GM10266 (cell line): ENCODE measurements at regions not wholly inside any gene's neighbourhood (a gene's known extent, or its start where the extent isn't known, plus 50 kb on each side); places are given as distances from the start of the nearest gene placed in this dataset.

Experiments
- DNase-seq: peaks from one replicate; pipeline ENCODE4 v3.0.0; 2012; ENCODE audit errors: extremely low spot score
- CTCF ChIP-seq: IDR thresholded peaks from 2 replicates; pipeline ENCODE4 v1.5.1; 2012; ENCODE audit warnings: mild to moderate bottlenecking, low read depth; ENCODE audit not compliant: control insufficient read depth, insufficient read depth; ENCODE audit errors: missing control alignments

- no peak for DNase-seq
- no peak for TF ChIP-seq CTCF
These were observed 150.8 kb upstream of the PPP1R26 start for GRCh38 chr9:135328485-135329417.

GRCh38 chr9:135329571-135330306 is 149.8 kb upstream of the PPP1R26 start:
- TF ChIP-seq CTCF = no peak

GRCh38 chr9:135330307-135330631 is 149.3 kb upstream of the PPP1R26 start:
- no peak for DNase-seq
- no peak for TF ChIP-seq CTCF

More at GRCh38 chr9:135329571-135330306, 149.8 kb upstream of the PPP1R26 start:
- no peak for DNase-seq

GRCh38 chr9:135330685-135331590 is 148.6 kb upstream of the PPP1R26 start:
- no peak for DNase-seq
- no peak for TF ChIP-seq CTCF

GRCh38 chr9:135332516-135332915 is 147.1 kb upstream of the PPP1R26 start:
- no peak for TF ChIP-seq CTCF
- no peak for DNase-seq

GRCh38 chr9:135332979-135333748 is 146.4 kb upstream of the PPP1R26 start:
- no peak for TF ChIP-seq CTCF
- no peak for DNase-seq
